IMR-90 (cell line): ENCODE measurements at regions not wholly inside any gene's neighbourhood (a gene's known extent, or its start where the extent isn't known, plus 50 kb on each side); places are given as distances from the start of the nearest gene placed in this dataset.

Source experiments
- ATAC-seq: fragments of 200-7000 bp; cut with Tn5 transposase; 2 replicates; pipeline ENCODE4 v1.9.1; 2020; ENCODE audit warnings: low read depth, mild to moderate bottlenecking, moderate library complexity
- BruUV-seq: library from RNA; stranded (reverse); fragments of 400-500 nt; replicated peaks from 2 replicates; lab custom pipeline; 2021; lab: Mats Ljungman, UMichigan
- CTCF ChIA-PET: fragments of 300-600 bp; formaldehyde crosslinking; extraction: SDS; loops from one replicate; lab custom pipeline; 2021; ENCODE audit warnings: antibody characterized with exemption; lab: Yijun Ruan, JAX
- POLR2A ChIA-PET: fragments of 300-600 bp; sonication (Branson Sonifier 250); formaldehyde crosslinking; loops from one replicate; lab custom pipeline; 2022; ENCODE audit warnings: antibody characterized with exemption; ENCODE audit not compliant: unreplicated experiment; lab: Charles Lee
- DNase-seq: peaks from one replicate; pipeline ENCODE4 v3.0.0; 2013
- H2AFZ ChIP-seq: replicated peaks from 2 replicates; pipeline ENCODE3; 2013; ENCODE audit warnings: low read length, mild to moderate bottlenecking; ENCODE audit not compliant: poor library complexity
- H2AK5ac ChIP-seq: 2 replicates; pipeline ENCODE4 v1.6.1; 2013; ENCODE audit warnings: low read depth, low read length, inconsistent platforms
- H2AK9ac ChIP-seq: replicated peaks from 2 replicates; pipeline ENCODE3; 2013; ENCODE audit warnings: mild to moderate bottlenecking, low read depth, low read length, moderate library complexity; ENCODE audit not compliant: poor library complexity
- H2BK120ac ChIP-seq: 2 replicates; pipeline ENCODE4 v1.6.1; 2013; ENCODE audit warnings: low read depth, low read length, inconsistent platforms
- H2BK15ac ChIP-seq: 3 replicates; pipeline ENCODE4 v1.6.1; 2013; ENCODE audit warnings: low read depth, low read length, inconsistent platforms
- H2BK20ac ChIP-seq: 2 replicates; pipeline ENCODE4 v1.6.1; 2013; ENCODE audit warnings: low read depth, mild to moderate bottlenecking, inconsistent platforms, low read length, moderate library complexity
- H2BK5ac ChIP-seq: 2 replicates; pipeline ENCODE4 v1.6.1; 2013; ENCODE audit warnings: mild to moderate bottlenecking, low read depth, low read length, inconsistent platforms; ENCODE audit not compliant: poor library complexity, severe bottlenecking
- H3K14ac ChIP-seq: replicated peaks from 2 replicates; pipeline ENCODE4 v1.6.1; 2013; ENCODE audit warnings: low read depth, low read length, inconsistent platforms
- H3K18ac ChIP-seq: 2 replicates; pipeline ENCODE4 v1.6.1; 2013; ENCODE audit warnings: low read depth, low read length, control low read depth
- H3K23ac ChIP-seq: 2 replicates; pipeline ENCODE4 v1.6.1; 2013; ENCODE audit warnings: low read depth, low read length, inconsistent platforms
- H3K27ac ChIP-seq: 2 replicates; pipeline ENCODE4 v1.5.1; 2013; ENCODE audit warnings: mild to moderate bottlenecking, control low read depth, low read length; ENCODE audit not compliant: insufficient read depth
- H3K27me3 ChIP-seq: 2 replicates; pipeline ENCODE4 v1.6.1; 2013; ENCODE audit warnings: low read length; ENCODE audit not compliant: control insufficient read depth, insufficient read depth
- H3K36me3 ChIP-seq: 2 replicates; pipeline ENCODE4 v1.6.1; 2013; ENCODE audit warnings: low read length, mixed read lengths; ENCODE audit not compliant: control insufficient read depth, insufficient read depth
- H3K4ac ChIP-seq: 2 replicates; pipeline ENCODE4 v1.6.1; 2013; ENCODE audit warnings: low read depth, low read length, inconsistent platforms
- H3K4me1 ChIP-seq: 2 replicates; pipeline ENCODE4 v1.6.1; 2013; ENCODE audit warnings: low read length, mixed read lengths; ENCODE audit not compliant: control insufficient read depth, insufficient read depth
- H3K4me2 ChIP-seq: 2 replicates; pipeline ENCODE4 v1.6.1; 2013; ENCODE audit warnings: low read depth, mild to moderate bottlenecking, control low read depth, low read length, moderate library complexity
- H3K4me3 ChIP-seq: 2 replicates; pipeline ENCODE4 v1.5.1; 2013; ENCODE audit warnings: low read depth, mild to moderate bottlenecking, control low read depth, low read length, moderate library complexity; ENCODE audit not compliant: insufficient read depth
- H3K56ac ChIP-seq: 2 replicates; pipeline ENCODE4 v1.6.1; 2013; ENCODE audit warnings: low read length, inconsistent platforms; ENCODE audit not compliant: insufficient read depth; ENCODE audit errors: extremely low read depth
- H3K79me1 ChIP-seq, 2 experiments: 2 replicates each; pipeline ENCODE4 v1.6.1; 2013; ENCODE audit warnings: low read length in 2 of 2, inconsistent platforms in 1 of 2, low read depth in 1 of 2
- H3K9ac ChIP-seq: 2 replicates; pipeline ENCODE4 v1.6.1; 2013; ENCODE audit warnings: low read depth, low read length, control low read depth
- H3K9me1 ChIP-seq: 2 replicates; pipeline ENCODE4 v1.6.1; 2013; ENCODE audit warnings: low read length, inconsistent platforms; ENCODE audit not compliant: insufficient read depth
- H3K9me3 ChIP-seq: 2 replicates; pipeline ENCODE4 v1.6.1; 2013; ENCODE audit warnings: low read length; ENCODE audit not compliant: control insufficient read depth, insufficient read depth
- H4K20me1 ChIP-seq: 2 replicates; pipeline ENCODE4 v1.6.1; 2013; ENCODE audit warnings: low read length, inconsistent platforms; ENCODE audit not compliant: insufficient read depth
- H4K5ac ChIP-seq: 2 replicates; pipeline ENCODE4 v1.6.1; 2013; ENCODE audit warnings: mild to moderate bottlenecking, low read depth, low read length, control low read depth
- H4K8ac ChIP-seq, 2 experiments: 2 replicates each; pipeline ENCODE4 v1.6.1; 2013; ENCODE audit warnings: low read depth in 2 of 2, low read length in 2 of 2, control low read depth in 1 of 2, inconsistent platforms in 1 of 2
- H4K91ac ChIP-seq: 2 replicates; pipeline ENCODE4 v1.6.1; 2013; ENCODE audit warnings: low read depth, low read length, inconsistent platforms; ENCODE audit not compliant: insufficient read depth
- BHLHE40 ChIP-seq: fragments of 150-350 bp; IDR thresholded peaks from 2 replicates; pipeline ENCODE4 v1.6.1; 2016; ENCODE audit warnings: mild to moderate bottlenecking, low read depth, low read length
- CEBPB ChIP-seq: IDR thresholded peaks from 2 replicates; pipeline ENCODE4 v1.6.1; 2012; ENCODE audit warnings: low read depth, low read length, improper control_type of control experiment
- CHD1 ChIP-seq: IDR thresholded peaks from 2 replicates; pipeline ENCODE4 v1.6.1; 2012; ENCODE audit warnings: low read depth, low read length, improper control_type of control experiment
- ELK1 ChIP-seq: fragments of 150-350 bp; IDR thresholded peaks from 2 replicates; pipeline ENCODE4 v1.6.1; 2016; ENCODE audit warnings: low read depth, mild to moderate bottlenecking, low read length, moderate library complexity, borderline replicate concordance
- MAZ ChIP-seq: IDR thresholded peaks from 2 replicates; pipeline ENCODE4 v1.6.1; 2012; ENCODE audit warnings: low read depth, mild to moderate bottlenecking, low read length, improper control_type of control experiment, moderate library complexity, borderline replicate concordance
- MXI1 ChIP-seq: IDR thresholded peaks from 2 replicates; pipeline ENCODE4 v1.6.1; 2012; ENCODE audit warnings: low read depth, mild to moderate bottlenecking, low read length, moderate library complexity, borderline replicate concordance
- NFE2L2 ChIP-seq: fragments of 150-350 bp; IDR thresholded peaks from 2 replicates; pipeline ENCODE4 v1.6.1; 2016; ENCODE audit warnings: low read depth, mild to moderate bottlenecking, low read length
- POLR2A ChIP-seq: IDR thresholded peaks from 2 replicates; pipeline ENCODE4 v1.6.1; 2012; ENCODE audit warnings: mild to moderate bottlenecking, low read depth, low read length
- RCOR1 ChIP-seq: IDR thresholded peaks from 2 replicates; pipeline ENCODE4 v1.6.1; 2012; ENCODE audit warnings: mild to moderate bottlenecking, low read length, improper control_type of control experiment; ENCODE audit not compliant: insufficient replicate concordance
- RFX5 ChIP-seq: IDR thresholded peaks from 2 replicates; pipeline ENCODE4 v1.8.0; 2012; ENCODE audit warnings: low read depth, mild to moderate bottlenecking, low read length, moderate library complexity
- SMC3 ChIP-seq: fragments of 150-350 bp; IDR thresholded peaks from 2 replicates; pipeline ENCODE4 v1.6.1; 2016; ENCODE audit warnings: low read depth, mild to moderate bottlenecking, antibody characterized with exemption, low read length, moderate library complexity
- USF2 ChIP-seq: fragments of 150-350 bp; IDR thresholded peaks from 2 replicates; pipeline ENCODE4 v1.6.1; 2017; ENCODE audit warnings: mild to moderate bottlenecking, antibody characterized with exemption, low read length, low read depth
- WGBS, 2 experiments: methylation state at CpG; one replicate each; pipeline versions ENCODE4 v1.1.5 to v1.1.7; 2013; ENCODE audit warnings: missing lambda C conversion rate in 2 of 2; ENCODE audit not compliant: insufficient read length in 1 of 2; ENCODE audit errors: extremely low coverage in 2 of 2; 5-methylcytosine and 5-hydroxymethylcytosine counted together
- dilution Hi-C: fragments of 300-500 bp; cut with HindIII; formaldehyde crosslinking; loops from one replicate; pipeline ENCODE4 v1.14.3; 2018; ENCODE audit warnings: low sequenced_read_pairs; ENCODE audit not compliant: unreplicated experiment
- in situ Hi-C: fragments of 300-500 bp; cut with MboI; formaldehyde crosslinking; loops from 3 replicates; pipeline ENCODE4 v1.14.3; 2019; ENCODE audit warnings: low sequenced_read_pairs, inconsistent platforms, mixed read lengths
- intact Hi-C: fragments of 100-400 bp; cut with micrococcal nuclease; formaldehyde crosslinking; loops from 2 replicates; pipeline ENCODE4 v1.10.0; 2022

GRCh38 chr11:70596091-70596490, 197.8 kb downstream of the CTTN start:
- POLR2A ChIA-PET, result no interaction called here
- Histone ChIP-seq H3K9me3 (no peaks in the 10 kb centered on the region), H3K18ac (no peak overlapping the region), H2AFZ (no peak overlapping the region), H3K14ac (no peak overlapping the region), H4K20me1 (no peaks in the 10 kb centered on the region; the same call in 1 of the 2 replicates), H2BK20ac (no peak overlapping the region), H2BK15ac (no peak overlapping the region), H3K9me1 (no peaks in the 10 kb centered on the region), H3K23ac (no peak overlapping the region), H3K4me2 (no peak overlapping the region), H4K8ac (no peak overlapping the region), H2BK120ac (no peak overlapping the region), H3K36me3 (no peaks in the 10 kb centered on the region), H3K27me3 (peaks cover 5% of the 10 kb centered on the region; the same call in 1 of the 2 replicates), H3K27ac (no peak overlapping the region), H4K91ac (no peak overlapping the region), H3K9ac (no peak overlapping the region), H2AK5ac (no peak overlapping the region), H3K4ac (no peak overlapping the region), H3K79me1 (no peaks in the 10 kb centered on the region), H2AK9ac (no peak overlapping the region), H2BK5ac (no peak overlapping the region), H3K4me1 (no peaks in the 10 kb centered on the region), H4K5ac (no peak overlapping the region), H3K56ac (no peak overlapping the region), H3K4me3 (no peak overlapping the region)
- 67% methylated on average over 3 of the region's 9 CpGs; no CpG with 5 or more reads in 1 of the 2 experiments for WGBS, 2 experiments
- dilution Hi-C loops, result no loop called here
- ATAC-seq (no peak), DNase-seq (no peak)
- intact Hi-C loops, result no loop called here
- in situ Hi-C loops, result no loop called here
- CTCF ChIA-PET, result no interaction called here
- TF ChIP-seq NFE2L2, result no peak
- TF ChIP-seq POLR2A, result no peak
- TF ChIP-seq USF2, result no peak
- no peak for TF ChIP-seq RFX5
- no peak for TF ChIP-seq CEBPB
- no peak for TF ChIP-seq RCOR1
- TF ChIP-seq CHD1, result no peak
- TF ChIP-seq SMC3, result no peak
- TF ChIP-seq BHLHE40, result no peak
- TF ChIP-seq ELK1, result no peak
- no peak for TF ChIP-seq MAZ
- no peak for TF ChIP-seq MXI1
- BruUV-seq, result no TSS peak
